ENCODE measurements at regions not wholly inside any gene's neighbourhood (a gene's known extent, or its start where the extent isn't known, plus 50 kb on each side); places are given as distances from the start of the nearest gene placed in this dataset.

GRCh38 chr2:163231666-163232065 is 393.1 kb upstream of the KCNH7 start:
- TF ChIP-seq, protein P1, sequence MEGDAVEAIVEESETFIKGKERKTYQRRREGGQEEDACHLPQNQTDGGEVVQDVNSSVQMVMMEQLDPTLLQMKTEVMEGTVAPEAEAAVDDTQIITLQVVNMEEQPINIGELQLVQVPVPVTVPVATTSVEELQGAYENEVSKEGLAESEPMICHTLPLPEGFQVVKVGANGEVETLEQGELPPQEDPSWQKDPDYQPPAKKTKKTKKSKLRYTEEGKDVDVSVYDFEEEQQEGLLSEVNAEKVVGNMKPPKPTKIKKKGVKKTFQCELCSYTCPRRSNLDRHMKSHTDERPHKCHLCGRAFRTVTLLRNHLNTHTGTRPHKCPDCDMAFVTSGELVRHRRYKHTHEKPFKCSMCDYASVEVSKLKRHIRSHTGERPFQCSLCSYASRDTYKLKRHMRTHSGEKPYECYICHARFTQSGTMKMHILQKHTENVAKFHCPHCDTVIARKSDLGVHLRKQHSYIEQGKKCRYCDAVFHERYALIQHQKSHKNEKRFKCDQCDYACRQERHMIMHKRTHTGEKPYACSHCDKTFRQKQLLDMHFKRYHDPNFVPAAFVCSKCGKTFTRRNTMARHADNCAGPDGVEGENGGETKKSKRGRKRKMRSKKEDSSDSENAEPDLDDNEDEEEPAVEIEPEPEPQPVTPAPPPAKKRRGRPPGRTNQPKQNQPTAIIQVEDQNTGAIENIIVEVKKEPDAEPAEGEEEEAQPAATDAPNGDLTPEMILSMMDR (IDR thresholded peaks at IDR 0.05) = no peak
- Mint-ChIP-seq H3K27ac (no peak overlapping the region), H3K4me1 (ENCODE audit: low read depth) (no peaks in the 10 kb centered on the region), H3K36me3 (ENCODE audit: low read depth) (no peaks in the 10 kb centered on the region), H3K9me3 (peaks cover 8% of the 10 kb centered on the region; the same call in 1 of the 2 replicates), H3K4me3 (no peak overlapping the region), H3K27me3 (ENCODE audit: insufficient read depth) (no peaks in the 10 kb centered on the region; the same call in 1 of the 2 replicates)
- no peak for DNase-seq

GRCh38 chr2:163213661-163214081 is 375.1 kb upstream of the KCNH7 start:
- no peaks in the 10 kb centered on the region for H3K27me3 Mint-ChIP-seq (ENCODE audit: insufficient read depth)
- TF ChIP-seq, protein P1 (IDR thresholded peaks at IDR 0.05) = no peak
- peaks cover 11% of the 10 kb centered on the region for H3K4me1 Mint-ChIP-seq (ENCODE audit: low read depth)
- H3K36me3 Mint-ChIP-seq (ENCODE audit: low read depth) = no peaks in the 10 kb centered on the region
- no peak overlapping the region for H3K4me3 Mint-ChIP-seq
- DNase-seq = no peak
- H3K27ac Mint-ChIP-seq = no peak overlapping the region
- peaks cover 4% of the 10 kb centered on the region; the same call in 1 of the 2 replicates for H3K9me3 Mint-ChIP-seq

GRCh38 chr2:163210430-163210918 is 371.9 kb upstream of the KCNH7 start:
- TF ChIP-seq, protein P1 (IDR thresholded peaks at IDR 0.05) = no peak
- DNase-seq = no peak
- H3K27ac Mint-ChIP-seq = no peak overlapping the region; the same call in 1 of the 2 replicates
- peaks cover 4% of the 10 kb centered on the region; the same call in 1 of the 2 replicates for H3K9me3 Mint-ChIP-seq
- H3K36me3 Mint-ChIP-seq (ENCODE audit: low read depth) = no peaks in the 10 kb centered on the region
- H3K4me1 Mint-ChIP-seq (ENCODE audit: low read depth) = peaks cover 11% of the 10 kb centered on the region
- H3K27me3 Mint-ChIP-seq (ENCODE audit: insufficient read depth) = no peaks in the 10 kb centered on the region
- H3K4me3 Mint-ChIP-seq = no peak overlapping the region

DNA sequence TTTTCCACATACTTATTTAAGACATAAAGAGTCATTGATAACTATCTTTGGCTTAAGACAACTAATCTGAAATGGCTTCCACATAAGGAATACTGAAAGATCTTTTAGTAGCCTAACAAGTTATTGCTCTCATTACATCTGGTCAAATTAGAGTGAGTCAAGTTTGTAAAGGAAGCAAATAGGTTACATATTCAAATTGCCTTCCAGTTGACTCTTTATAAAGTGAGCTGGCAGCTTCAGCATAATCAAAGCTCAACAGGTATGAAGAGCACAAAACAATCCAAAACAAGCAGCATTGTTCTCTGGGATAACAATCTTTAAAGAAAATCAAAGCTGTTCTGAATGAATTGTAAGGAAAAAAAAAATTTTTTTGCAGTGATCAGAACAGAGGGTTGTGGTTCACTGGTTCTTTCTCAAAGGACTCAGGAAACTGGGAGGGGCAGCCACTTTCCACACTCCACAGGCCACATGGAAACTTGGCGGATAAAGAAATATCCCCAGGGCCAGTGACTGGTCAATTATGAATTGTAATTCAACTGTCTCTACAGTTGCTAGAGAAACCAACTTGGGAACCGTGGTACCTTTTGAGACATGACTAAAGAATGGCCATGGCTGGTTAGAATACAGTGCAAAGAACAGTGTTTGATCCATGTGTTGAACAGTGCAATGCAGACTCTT is 369.3 kb upstream of the KCNH7 start:
- Mint-ChIP-seq H3K27ac (no peak overlapping the region), H3K27me3 (ENCODE audit: insufficient read depth) (no peaks in the 10 kb centered on the region), H3K9me3 (peaks cover 4% of the 10 kb centered on the region; the same call in 1 of the 2 replicates), H3K36me3 (ENCODE audit: low read depth) (no peaks in the 10 kb centered on the region), H3K4me3 (no peak overlapping the region), H3K4me1 (ENCODE audit: low read depth) (peaks cover 11% of the 10 kb centered on the region)
- no peak for DNase-seq
- TF ChIP-seq, protein P1 (IDR thresholded peaks at IDR 0.05) = no peak

GRCh38 chr2:163205589-163206254 is 367.2 kb upstream of the KCNH7 start:
- DNase-seq = no peak
- Mint-ChIP-seq H3K4me3 (no peak overlapping the region), H3K27me3 (ENCODE audit: insufficient read depth) (no peaks in the 10 kb centered on the region), H3K36me3 (ENCODE audit: low read depth) (no peaks in the 10 kb centered on the region), H3K27ac (no peak overlapping the region), H3K9me3 (no peaks in the 10 kb centered on the region), H3K4me1 (ENCODE audit: low read depth) (peaks cover 8% of the 10 kb centered on the region)
- TF ChIP-seq, protein P1 (IDR thresholded peaks at IDR 0.05) = no peak

Measured in HFFc6 (cell line).